ENCODE measurements at regions not wholly inside any gene's neighbourhood (a gene's known extent, or its start where the extent isn't known, plus 50 kb on each side); places are given as distances from the start of the nearest gene placed in this dataset.

DNA sequence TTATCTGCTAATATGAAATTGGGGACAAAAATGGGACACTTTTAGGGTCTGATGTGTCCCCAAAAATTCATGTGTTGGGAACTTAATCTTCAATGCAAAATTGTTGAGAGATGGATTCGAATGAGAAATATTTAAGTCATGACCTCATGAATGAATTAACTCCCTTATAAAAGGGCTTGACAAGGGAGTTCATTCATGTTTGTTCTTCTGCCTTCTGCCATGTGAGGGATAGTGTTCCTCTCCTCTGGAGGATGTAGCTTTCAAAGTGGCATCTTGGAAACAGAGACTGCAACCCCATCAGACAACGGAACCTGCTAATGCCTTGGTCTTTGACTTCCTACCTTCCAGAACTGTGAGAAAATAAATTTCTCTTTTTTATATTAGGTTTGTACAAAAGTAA lies 89.2 kb upstream of the LINC00305 start:
- TF ChIP-seq, protein P1, sequence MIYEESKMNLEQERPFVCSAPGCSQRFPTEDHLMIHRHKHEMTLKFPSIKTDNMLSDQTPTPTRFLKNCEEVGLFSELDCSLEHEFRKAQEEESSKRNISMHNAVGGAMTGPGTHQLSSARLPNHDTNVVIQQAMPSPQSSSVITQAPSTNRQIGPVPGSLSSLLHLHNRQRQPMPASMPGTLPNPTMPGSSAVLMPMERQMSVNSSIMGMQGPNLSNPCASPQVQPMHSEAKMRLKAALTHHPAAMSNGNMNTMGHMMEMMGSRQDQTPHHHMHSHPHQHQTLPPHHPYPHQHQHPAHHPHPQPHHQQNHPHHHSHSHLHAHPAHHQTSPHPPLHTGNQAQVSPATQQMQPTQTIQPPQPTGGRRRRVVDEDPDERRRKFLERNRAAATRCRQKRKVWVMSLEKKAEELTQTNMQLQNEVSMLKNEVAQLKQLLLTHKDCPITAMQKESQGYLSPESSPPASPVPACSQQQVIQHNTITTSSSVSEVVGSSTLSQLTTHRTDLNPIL (CRISPR knock-in tag; IDR thresholded peaks at IDR 0.05; ENCODE audit: low read depth), result no peak
- no peak for TF ChIP-seq CSDC2 (CRISPR knock-in tag; IDR thresholded peaks at IDR 0.05)
- TF ChIP-seq ZFP30 (CRISPR knock-in tag; IDR thresholded peaks at IDR 0.05), result no peak
- TF ChIP-seq ZNF8 (CRISPR knock-in tag; IDR thresholded peaks at IDR 0.05), result no peak
- TF ChIP-seq OSR1 (CRISPR knock-in tag; IDR thresholded peaks at IDR 0.05), result no peak
- TF ChIP-seq ZNF70 (CRISPR knock-in tag; IDR thresholded peaks at IDR 0.05), result no peak
- no peak for TF ChIP-seq BACH2 (CRISPR knock-in tag; IDR thresholded peaks at IDR 0.05; ENCODE audit: borderline replicate concordance)
- no peak for TF ChIP-seq ESRRG (CRISPR knock-in tag; IDR thresholded peaks at IDR 0.05)
- no peak for TF ChIP-seq ARNTL (CRISPR knock-in tag; IDR thresholded peaks at IDR 0.05; ENCODE audit: borderline replicate concordance, low read depth)
- TF ChIP-seq PPARA (CRISPR knock-in tag; IDR thresholded peaks at IDR 0.05; ENCODE audit: borderline replicate concordance), result no peak
- TF ChIP-seq, protein P2, sequence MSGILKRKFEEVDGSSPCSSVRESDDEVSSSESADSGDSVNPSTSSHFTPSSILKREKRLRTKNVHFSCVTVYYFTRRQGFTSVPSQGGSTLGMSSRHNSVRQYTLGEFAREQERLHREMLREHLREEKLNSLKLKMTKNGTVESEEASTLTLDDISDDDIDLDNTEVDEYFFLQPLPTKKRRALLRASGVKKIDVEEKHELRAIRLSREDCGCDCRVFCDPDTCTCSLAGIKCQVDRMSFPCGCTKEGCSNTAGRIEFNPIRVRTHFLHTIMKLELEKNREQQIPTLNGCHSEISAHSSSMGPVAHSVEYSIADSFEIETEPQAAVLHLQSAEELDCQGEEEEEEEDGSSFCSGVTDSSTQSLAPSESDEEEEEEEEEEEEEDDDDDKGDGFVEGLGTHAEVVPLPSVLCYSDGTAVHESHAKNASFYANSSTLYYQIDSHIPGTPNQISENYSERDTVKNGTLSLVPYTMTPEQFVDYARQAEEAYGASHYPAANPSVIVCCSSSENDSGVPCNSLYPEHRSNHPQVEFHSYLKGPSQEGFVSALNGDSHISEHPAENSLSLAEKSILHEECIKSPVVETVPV (CRISPR knock-in tag; IDR thresholded peaks at IDR 0.05), result no peak
- TF ChIP-seq, protein P3, sequence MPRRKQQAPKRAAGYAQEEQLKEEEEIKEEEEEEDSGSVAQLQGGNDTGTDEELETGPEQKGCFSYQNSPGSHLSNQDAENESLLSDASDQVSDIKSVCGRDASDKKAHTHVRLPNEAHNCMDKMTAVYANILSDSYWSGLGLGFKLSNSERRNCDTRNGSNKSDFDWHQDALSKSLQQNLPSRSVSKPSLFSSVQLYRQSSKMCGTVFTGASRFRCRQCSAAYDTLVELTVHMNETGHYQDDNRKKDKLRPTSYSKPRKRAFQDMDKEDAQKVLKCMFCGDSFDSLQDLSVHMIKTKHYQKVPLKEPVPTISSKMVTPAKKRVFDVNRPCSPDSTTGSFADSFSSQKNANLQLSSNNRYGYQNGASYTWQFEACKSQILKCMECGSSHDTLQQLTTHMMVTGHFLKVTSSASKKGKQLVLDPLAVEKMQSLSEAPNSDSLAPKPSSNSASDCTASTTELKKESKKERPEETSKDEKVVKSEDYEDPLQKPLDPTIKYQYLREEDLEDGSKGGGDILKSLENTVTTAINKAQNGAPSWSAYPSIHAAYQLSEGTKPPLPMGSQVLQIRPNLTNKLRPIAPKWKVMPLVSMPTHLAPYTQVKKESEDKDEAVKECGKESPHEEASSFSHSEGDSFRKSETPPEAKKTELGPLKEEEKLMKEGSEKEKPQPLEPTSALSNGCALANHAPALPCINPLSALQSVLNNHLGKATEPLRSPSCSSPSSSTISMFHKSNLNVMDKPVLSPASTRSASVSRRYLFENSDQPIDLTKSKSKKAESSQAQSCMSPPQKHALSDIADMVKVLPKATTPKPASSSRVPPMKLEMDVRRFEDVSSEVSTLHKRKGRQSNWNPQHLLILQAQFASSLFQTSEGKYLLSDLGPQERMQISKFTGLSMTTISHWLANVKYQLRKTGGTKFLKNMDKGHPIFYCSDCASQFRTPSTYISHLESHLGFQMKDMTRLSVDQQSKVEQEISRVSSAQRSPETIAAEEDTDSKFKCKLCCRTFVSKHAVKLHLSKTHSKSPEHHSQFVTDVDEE (CRISPR knock-in tag; IDR thresholded peaks at IDR 0.05), result no peak
- TF ChIP-seq TOX (CRISPR knock-in tag; IDR thresholded peaks at IDR 0.05; ENCODE audit: borderline replicate concordance), result no peak
- TF ChIP-seq ISL1 (CRISPR knock-in tag; IDR thresholded peaks at IDR 0.05), result no peak
- TF ChIP-seq, protein P4, sequence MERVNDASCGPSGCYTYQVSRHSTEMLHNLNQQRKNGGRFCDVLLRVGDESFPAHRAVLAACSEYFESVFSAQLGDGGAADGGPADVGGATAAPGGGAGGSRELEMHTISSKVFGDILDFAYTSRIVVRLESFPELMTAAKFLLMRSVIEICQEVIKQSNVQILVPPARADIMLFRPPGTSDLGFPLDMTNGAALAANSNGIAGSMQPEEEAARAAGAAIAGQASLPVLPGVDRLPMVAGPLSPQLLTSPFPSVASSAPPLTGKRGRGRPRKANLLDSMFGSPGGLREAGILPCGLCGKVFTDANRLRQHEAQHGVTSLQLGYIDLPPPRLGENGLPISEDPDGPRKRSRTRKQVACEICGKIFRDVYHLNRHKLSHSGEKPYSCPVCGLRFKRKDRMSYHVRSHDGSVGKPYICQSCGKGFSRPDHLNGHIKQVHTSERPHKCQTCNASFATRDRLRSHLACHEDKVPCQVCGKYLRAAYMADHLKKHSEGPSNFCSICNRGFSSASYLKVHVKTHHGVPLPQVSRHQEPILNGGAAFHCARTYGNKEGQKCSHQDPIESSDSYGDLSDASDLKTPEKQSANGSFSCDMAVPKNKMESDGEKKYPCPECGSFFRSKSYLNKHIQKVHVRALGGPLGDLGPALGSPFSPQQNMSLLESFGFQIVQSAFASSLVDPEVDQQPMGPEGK (CRISPR knock-in tag; IDR thresholded peaks at IDR 0.05; ENCODE audit: borderline replicate concordance), result no peak
- TF ChIP-seq ZFP3 (CRISPR knock-in tag; IDR thresholded peaks at IDR 0.05), result no peak
- no peak for TF ChIP-seq ZC3H10 (CRISPR knock-in tag; IDR thresholded peaks at IDR 0.05)
- TF ChIP-seq TCF4 (CRISPR knock-in tag; IDR thresholded peaks at IDR 0.05; ENCODE audit: borderline replicate concordance), result no peak
- TF ChIP-seq GLIS3 (CRISPR knock-in tag; IDR thresholded peaks at IDR 0.05), result no peak
- no peak for TF ChIP-seq SNAI2 (CRISPR knock-in tag; IDR thresholded peaks at IDR 0.05)
- ATAC-seq, result no peak

DNA sequence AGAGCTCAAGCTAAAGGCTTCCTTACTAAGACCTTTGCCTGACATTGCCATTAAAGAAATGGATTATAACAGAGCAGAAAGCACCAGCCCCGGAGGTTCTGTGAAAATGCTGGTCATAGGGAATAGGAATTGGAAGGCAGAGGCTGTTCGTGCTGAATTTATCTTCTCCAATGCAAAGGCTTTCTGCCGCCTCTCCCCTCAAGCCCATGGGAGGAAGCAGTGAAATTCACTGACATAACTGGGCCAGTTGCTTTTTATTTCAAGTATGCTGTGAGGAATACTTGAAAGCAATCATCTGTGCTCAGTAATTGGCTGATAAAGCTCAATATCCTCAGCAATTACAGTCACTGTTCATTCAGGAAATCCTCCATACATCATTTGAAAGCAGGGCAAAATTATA lies 85.4 kb upstream of the LINC00305 start:
- no peak for ATAC-seq
- no peak for TF ChIP-seq RARB (CRISPR knock-in tag; IDR thresholded peaks at IDR 0.05)
- TF ChIP-seq ISL1 (CRISPR knock-in tag; IDR thresholded peaks at IDR 0.05), result no peak
- TF ChIP-seq, protein P5, sequence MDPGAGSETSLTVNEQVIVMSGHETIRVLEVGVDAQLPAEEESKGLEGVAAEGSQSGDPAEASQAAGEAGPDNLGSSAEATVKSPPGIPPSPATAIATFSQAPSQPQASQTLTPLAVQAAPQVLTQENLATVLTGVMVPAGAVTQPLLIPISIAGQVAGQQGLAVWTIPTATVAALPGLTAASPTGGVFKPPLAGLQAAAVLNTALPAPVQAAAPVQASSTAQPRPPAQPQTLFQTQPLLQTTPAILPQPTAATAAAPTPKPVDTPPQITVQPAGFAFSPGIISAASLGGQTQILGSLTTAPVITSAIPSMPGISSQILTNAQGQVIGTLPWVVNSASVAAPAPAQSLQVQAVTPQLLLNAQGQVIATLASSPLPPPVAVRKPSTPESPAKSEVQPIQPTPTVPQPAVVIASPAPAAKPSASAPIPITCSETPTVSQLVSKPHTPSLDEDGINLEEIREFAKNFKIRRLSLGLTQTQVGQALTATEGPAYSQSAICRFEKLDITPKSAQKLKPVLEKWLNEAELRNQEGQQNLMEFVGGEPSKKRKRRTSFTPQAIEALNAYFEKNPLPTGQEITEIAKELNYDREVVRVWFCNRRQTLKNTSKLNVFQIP (CRISPR knock-in tag; IDR thresholded peaks at IDR 0.05; ENCODE audit: borderline replicate concordance, low read depth), result no peak
- no peak for TF ChIP-seq ARNTL (CRISPR knock-in tag; IDR thresholded peaks at IDR 0.05; ENCODE audit: borderline replicate concordance, low read depth)
- no peak for TF ChIP-seq ESRRG (CRISPR knock-in tag; IDR thresholded peaks at IDR 0.05)
- TF ChIP-seq PPARA (CRISPR knock-in tag; IDR thresholded peaks at IDR 0.05; ENCODE audit: borderline replicate concordance), result no peak
- no peak for TF ChIP-seq GLIS3 (CRISPR knock-in tag; IDR thresholded peaks at IDR 0.05)
- no peak for TF ChIP-seq ZFP30 (CRISPR knock-in tag; IDR thresholded peaks at IDR 0.05)
- TF ChIP-seq, protein P3 (CRISPR knock-in tag; IDR thresholded peaks at IDR 0.05), result no peak
- no peak for TF ChIP-seq BACH2 (CRISPR knock-in tag; IDR thresholded peaks at IDR 0.05; ENCODE audit: borderline replicate concordance)
- no peak for TF ChIP-seq ZNF70 (CRISPR knock-in tag; IDR thresholded peaks at IDR 0.05)
- no peak for TF ChIP-seq OSR1 (CRISPR knock-in tag; IDR thresholded peaks at IDR 0.05)
- no peak for TF ChIP-seq ZNF8 (CRISPR knock-in tag; IDR thresholded peaks at IDR 0.05)
- no peak for TF ChIP-seq TOX (CRISPR knock-in tag; IDR thresholded peaks at IDR 0.05; ENCODE audit: borderline replicate concordance)
- TF ChIP-seq CSDC2 (CRISPR knock-in tag; IDR thresholded peaks at IDR 0.05), result no peak
- TF ChIP-seq, protein P4 (CRISPR knock-in tag; IDR thresholded peaks at IDR 0.05; ENCODE audit: borderline replicate concordance), result no peak
- no peak for TF ChIP-seq ZNF565 (CRISPR knock-in tag; conservative IDR thresholded peaks at IDR 0.05; ENCODE audit: low read depth)
